GM21367 (cell line): ENCODE measurements at regions not wholly inside any gene's neighbourhood (a gene's known extent, or its start where the extent isn't known, plus 50 kb on each side); places are given as distances from the start of the nearest gene placed in this dataset.
"Not testable (repeated sequence)": the region's sequence is repeated elsewhere in the genome, so short reads cannot be mapped to it uniquely, and the experiment has no call there.

Experiments
- ATAC-seq: cut with Tn5 transposase; IDR thresholded peaks from one replicate; pipeline ENCODE4 v1.9.1; 2021; ENCODE audit not compliant: unreplicated experiment

GRCh38 chr11:24217319-24217718 is 279.5 kb upstream of the LUZP2 start:
- ATAC-seq, result not testable (repeated sequence)

GRCh38 chr11:24225501-24225900 is 271.4 kb upstream of the LUZP2 start:
- no peak for ATAC-seq

DNA sequence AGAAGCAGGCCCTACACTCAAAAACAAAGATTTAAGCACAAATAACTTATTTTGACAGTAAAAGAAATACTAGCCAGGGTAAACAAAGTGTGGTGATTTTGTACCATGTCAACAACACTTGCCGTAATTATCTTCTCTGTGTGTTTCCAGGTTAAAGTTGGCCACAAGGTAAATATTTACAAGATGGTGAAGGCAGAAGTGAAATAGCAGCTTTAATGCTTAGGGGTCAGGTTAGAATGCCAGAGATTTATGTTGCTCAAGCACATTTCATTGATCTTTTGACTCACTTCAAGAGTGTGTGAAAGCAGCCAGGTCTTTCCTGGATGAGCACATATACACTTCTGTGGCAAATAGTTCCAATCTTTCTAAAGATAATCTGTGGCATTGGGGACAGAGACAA is 270.2 kb upstream of the LUZP2 start:
- ATAC-seq, result no peak

DNA sequence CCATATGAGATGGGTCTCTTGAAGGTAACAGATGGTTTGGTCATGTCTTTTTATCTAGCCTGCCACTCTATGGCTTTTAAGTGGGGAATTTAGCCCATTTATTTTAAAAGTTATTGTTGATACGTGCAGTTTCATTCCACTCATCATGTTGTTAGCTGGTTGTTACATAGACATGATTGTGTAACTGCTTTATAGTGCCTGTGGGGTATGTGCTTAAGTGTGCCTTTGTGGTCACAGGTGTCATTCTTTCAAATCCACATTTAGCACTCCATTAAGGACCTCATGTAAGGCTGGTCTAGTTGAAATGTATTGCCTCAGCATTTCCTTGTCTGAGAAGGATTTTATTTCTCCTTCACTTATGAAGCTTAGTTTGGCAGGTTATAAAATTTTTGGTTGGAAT is 263.8 kb upstream of the LUZP2 start:
- ATAC-seq, result no peak

DNA sequence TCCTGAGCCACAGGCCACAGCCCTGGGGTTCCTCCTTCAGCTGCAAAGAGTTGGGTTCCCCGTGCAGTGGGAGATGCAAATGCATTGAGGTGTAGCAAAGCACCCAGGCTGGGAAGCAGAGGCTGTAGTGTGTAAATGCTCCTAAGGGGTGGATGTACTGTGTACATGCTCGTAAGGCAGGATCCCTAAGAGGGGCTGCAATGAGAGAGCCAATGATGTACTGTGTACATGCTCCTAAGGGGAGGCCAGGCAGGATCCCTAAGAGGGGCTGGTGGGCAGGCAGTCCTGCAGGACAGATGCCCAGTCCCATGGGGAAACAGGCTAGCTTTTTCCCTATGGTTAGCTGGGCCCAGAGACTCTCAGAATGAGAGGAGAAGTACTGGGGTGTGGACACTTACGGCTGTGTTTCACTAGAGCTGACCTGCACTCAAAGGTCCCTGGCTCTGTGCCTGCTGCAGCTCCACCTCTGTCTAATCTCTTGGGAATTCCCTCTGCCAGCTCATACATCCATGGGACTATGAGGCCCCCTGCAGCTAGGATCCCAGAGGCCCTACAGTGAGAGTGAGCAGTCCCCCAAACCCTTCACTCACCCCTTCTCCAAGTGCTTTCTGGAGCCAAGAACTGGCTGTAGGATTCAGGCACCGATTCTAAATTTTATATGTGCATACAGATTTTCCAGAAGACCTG is 261.9 kb upstream of the LUZP2 start:
- no peak for ATAC-seq

- no peak for ATAC-seq
Measured at GRCh38 chr11:24238771-24239645, 257.8 kb upstream of the LUZP2 start.

DNA sequence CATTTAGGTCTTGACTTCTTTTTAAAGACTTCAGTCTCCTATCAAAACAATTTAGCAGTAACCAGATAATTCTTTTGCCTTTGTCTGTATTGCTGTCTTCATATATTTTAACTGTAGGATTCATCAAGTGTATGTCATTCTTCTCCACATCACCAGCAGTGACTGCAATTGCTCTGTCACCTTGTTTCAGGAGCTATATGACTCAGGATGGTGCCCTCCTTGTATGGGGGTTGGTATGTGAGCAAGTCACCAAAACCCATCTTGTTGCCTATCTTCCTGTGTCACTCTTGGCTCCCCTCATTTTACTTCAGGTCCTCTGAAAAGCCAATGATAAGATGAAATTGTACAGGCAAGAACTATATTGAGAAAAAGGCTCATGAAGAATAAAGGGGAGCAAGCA is 256.9 kb upstream of the LUZP2 start:
- no peak for ATAC-seq

- ATAC-seq, result no peak
Measured at GRCh38 chr11:24240496-24241175, 256.2 kb upstream of the LUZP2 start.

- no peak for ATAC-seq
Measured at GRCh38 chr11:24246715-24247114, 250.1 kb upstream of the LUZP2 start.

- ATAC-seq, result no peak
Measured at GRCh38 chr11:24247846-24248245, 249.0 kb upstream of the LUZP2 start.

DNA sequence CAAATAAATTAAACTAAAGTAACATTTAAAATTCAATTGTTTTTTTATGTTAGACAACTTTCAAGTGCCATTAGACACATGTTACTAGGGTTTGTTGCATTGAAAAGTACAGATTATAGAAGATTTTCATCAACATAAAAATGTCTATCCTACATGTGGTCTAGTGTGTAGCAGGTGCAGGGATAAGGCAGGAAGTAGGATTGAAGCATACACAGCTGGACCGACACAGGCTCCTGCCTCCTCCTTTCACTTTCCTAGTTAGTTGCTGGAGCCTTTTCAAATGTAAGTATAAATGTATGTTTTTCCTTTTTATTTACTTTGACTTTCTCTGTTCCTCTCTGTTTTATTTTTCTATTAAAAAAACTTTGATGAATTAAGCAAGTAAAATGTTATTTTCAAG is 246.9 kb upstream of the LUZP2 start:
- ATAC-seq, result no peak

GRCh38 chr11:24253237-24253760 is 243.6 kb upstream of the LUZP2 start:
- ATAC-seq, result no peak

GRCh38 chr11:24264868-24265267 is 232.0 kb upstream of the LUZP2 start:
- ATAC-seq, result no peak

DNA sequence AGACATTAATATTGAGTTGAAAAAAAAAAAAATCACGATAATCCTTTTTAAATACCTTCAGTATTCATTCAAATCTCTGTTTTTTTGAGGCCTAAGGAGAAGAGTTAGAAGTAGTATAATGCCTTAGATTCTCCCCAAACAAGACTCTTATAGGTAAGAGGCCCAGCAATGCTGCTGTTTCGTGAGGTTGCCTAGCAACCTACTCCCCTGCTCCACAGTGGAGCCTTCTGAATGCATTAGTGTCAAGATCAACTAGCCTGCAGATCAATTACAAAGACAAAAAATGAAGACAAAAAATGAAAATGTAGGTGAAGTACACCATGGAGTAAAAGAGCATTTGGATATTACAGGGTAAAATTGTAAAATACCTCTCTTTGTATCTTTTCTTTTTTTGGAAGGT is 229.8 kb upstream of the LUZP2 start:
- no peak for ATAC-seq

DNA sequence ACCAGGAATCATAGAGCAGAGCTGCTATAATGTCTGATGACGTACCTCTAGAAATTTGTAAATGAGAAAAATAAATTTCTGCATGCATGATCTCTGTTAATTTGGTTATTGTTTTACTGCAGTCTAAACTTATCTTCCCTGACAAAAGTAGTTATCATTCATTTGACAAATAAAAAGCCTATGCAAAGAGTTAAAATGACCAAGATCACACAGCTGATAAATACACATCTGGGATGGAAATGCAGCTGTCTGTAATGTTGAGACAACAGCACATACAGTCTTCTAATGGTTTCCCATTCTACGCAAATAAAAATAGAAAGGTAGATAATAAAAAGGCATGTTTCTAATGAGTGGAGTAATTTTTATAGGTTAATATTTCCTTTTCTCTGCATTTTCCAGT is 225.1 kb upstream of the LUZP2 start:
- no peak for ATAC-seq

DNA sequence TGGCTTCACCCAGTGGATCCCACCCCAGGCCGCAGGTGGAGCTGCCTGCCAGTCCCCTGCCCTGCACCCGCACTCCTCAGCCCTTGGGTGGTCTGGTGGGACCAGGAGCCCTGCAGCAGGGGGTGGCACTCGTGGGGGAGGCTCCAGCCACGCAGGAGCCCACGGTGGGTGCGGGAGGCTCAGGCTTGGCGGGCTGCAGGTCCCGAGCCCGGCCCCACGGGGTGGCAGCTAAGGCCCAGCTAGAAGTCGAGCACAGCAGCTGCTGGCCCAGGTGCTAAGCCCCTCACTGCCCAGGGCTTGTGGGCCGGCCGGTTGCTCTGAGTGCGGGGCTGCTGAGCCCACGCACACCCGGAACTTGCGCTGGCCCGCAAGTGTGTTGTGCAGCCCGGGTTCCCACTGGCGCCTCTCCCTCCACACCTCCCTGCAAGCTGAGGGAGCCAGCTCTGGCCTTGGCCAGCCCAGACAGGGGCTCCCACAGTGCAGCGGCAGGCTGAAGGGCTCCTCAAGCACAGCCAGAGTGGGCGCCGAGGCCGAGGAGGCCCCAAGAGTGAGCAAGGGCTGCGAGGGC is 222.6 kb upstream of the LUZP2 start:
- ATAC-seq, result not testable (repeated sequence)

GRCh38 chr11:24286238-24286637 is 210.6 kb upstream of the LUZP2 start:
- ATAC-seq, result no peak

GRCh38 chr11:24289301-24289700 is 207.6 kb upstream of the LUZP2 start:
- ATAC-seq, result no peak

DNA sequence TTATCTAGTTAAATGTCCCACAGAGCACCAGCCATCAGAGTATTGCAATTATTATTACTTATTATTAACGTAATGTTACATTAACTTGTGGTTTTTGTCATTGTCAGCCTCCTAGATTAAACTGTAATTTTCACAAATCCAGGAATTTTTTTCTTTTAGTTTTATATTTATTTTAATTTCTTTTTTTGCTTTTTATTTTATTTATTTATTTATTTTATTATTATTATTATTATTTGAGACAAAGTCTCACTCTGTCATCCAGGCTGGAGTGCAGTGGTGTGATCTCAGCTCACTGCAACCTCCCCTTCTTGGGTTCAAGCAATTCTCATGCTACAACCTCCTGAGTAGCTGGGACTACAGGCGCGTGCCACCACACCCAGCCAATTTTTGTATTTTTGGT is 202.9 kb upstream of the LUZP2 start:
- no peak for ATAC-seq

DNA sequence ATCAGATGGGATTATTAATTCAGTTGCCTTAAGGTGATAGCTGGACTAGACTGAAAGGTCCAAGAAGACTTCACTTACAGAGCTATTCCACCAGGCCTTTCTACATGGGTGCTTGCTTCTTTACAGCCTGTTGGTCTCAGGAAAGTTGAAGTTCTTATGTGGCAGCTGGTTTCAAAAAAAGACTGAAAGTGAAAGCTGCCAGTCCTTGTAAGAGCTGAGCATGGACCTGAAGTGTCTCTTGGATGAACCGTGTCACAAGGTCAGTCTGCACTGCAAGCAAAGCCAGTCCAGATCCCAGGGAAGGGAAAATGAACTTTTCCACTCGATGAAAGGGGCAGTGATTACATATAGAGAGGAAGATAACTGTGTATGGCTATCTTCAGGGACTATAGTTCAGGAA is 201.5 kb upstream of the LUZP2 start:
- ATAC-seq, result no peak

DNA sequence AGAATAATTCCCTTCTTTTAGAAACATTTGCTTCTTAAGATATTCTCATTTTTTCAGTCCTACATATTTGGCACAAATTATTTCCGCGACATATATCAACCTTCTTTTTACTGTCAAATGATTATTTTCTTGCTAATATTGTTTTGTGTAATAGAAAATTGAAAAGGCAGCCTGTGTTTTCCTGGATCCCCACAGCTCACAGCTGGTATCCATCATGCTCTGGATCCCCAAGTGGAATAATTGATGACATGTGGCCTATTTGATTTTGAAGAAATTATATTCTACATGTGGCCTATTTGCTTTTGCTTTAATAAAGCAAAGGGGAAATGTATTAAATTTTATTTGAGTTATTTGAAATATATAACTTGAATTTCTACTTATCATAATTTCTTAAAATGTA is 199.4 kb upstream of the LUZP2 start:
- ATAC-seq, result no peak
